Heart right ventricle (tissue), 16 donors: ENCODE measurements at regions not wholly inside any gene's neighbourhood (a gene's known extent, or its start where the extent isn't known, plus 50 kb on each side); places are given as distances from the start of the nearest gene placed in this dataset.

Experiments
- ATAC-seq, 8 donors: fragments of 200-7000 bp; cut with Tn5 transposase; one replicate each; pipeline ENCODE4 v1.9.1; 2020; ENCODE audit warnings: mild to moderate bottlenecking in 8 of 8, moderate library complexity in 8 of 8, moderate number of reproducible peaks in 1 of 8
- DNase-seq, 2 donors: peaks; one replicate each; pipeline ENCODE4 v3.0.0-alpha.2; 2020
- H3K27ac ChIP-seq, 10 donors: fragments of 200-600 bp; sonication (generic) in 2 of 10; one replicate each; pipeline versions ENCODE4 v1.5.0 to v1.8.0; 2020 to 2022; ENCODE audit warnings: mild to moderate bottlenecking in 3 of 10
- H3K27me3 ChIP-seq, 7 donors: fragments of 200-600 bp; one replicate each; pipeline ENCODE4 v1.8.0; 2021 to 2022; ENCODE audit warnings: mild to moderate bottlenecking in 2 of 7
- H3K36me3 ChIP-seq, 9 donors: fragments of 200-600 bp; sonication (generic) in 1 of 9; one replicate each; pipeline versions ENCODE4 v1.5.0 to v1.8.0; 2020 to 2022; ENCODE audit warnings: mild to moderate bottlenecking in 2 of 9
- H3K4me1 ChIP-seq, 9 donors: fragments of 200-600 bp; sonication (generic) in 1 of 9; one replicate each; pipeline versions ENCODE4 v1.5.0 to v1.8.0; 2020 to 2022; ENCODE audit warnings: mild to moderate bottlenecking in 4 of 9
- H3K4me3 ChIP-seq, 10 donors: fragments of 200-600 bp; sonication (generic) in 2 of 10; one replicate each; pipeline versions ENCODE4 v1.5.0 to v1.8.0; 2020 to 2022; ENCODE audit warnings: mild to moderate bottlenecking in 7 of 10, moderate library complexity in 2 of 10
- H3K9me3 ChIP-seq, 11 donors: fragments of 200-600 bp in 10 of 11; sonication (generic) in 2 of 11; one replicate each; pipeline versions ENCODE4 v1.5.0 to v1.8.0; 2013 to 2022; ENCODE audit warnings: mild to moderate bottlenecking in 2 of 11, control low read depth in 1 of 11, moderate library complexity in 1 of 11
- CTCF ChIP-seq, 9 donors: fragments of 200-600 bp; sonication (generic) in 2 of 9; IDR thresholded peaks; one replicate each; pipeline versions ENCODE4 v1.5.0 to v1.8.0; 2021 to 2022; ENCODE audit warnings: antibody characterized with exemption in 9 of 9, mild to moderate bottlenecking in 5 of 9, moderate library complexity in 1 of 9
- WGBS, 2 donors: extraction: QIAGEN DNeasy Blood & Tissue Kit; methylation state at CpG; one replicate each; pipeline ENCODE4 v1.1.7; 2013; ENCODE audit warnings: inconsistent platforms in 1 of 2; 5-methylcytosine and 5-hydroxymethylcytosine counted together
- intact Hi-C, 10 donors: fragments of 100-400 bp; cut with DNase I; formaldehyde crosslinking; loops; one replicate each; pipeline versions ENCODE4 v1.11.1 to v1.14.2; 2022
- donor health status: Arrhythmogenic right ventricular cardiomyopathy.
- donor health status: ischemic (EF 13 %, LVEDD 7.1; RV severe dilation, severe dysfunction).
- donor health status: healthy with polysubstance abuse.
- donor health status: DM: no; HTN: yes; CAD: no.
- donor health status: DM: no; HTN: no; CAD: no.
- donor health status: ischemic (EF 25% LVEDD 6.9; RV normal size, moderate dysfunction).
- donor health status: ischemic (EF 25% LVEDD 5.7; RV mildly dilated, moderate dysfunction).
- donor health status: healthy.
- donor health status: DM: yes; HTN: yes; CAD: no.
- donor health status: Ischemic cardiomyopathy.
- donor health status: ischemic (EF 35%, LVEDD 5.7; RV mildly dilated, moderate dysfunction).
- donor health status: nonischemic (EF 11% LVEDD 7.7; RV severe dilation, severe dysfunction).
- donor health status: DM: yes; HTN: yes; CAD: no.
- donor health status: PGD.
- donor health status: ischemic (EF 29% LVEDD 5.4; RV normal size, mild dysfunction).
- donor health status: nonischemic (EF 23%, LVEDD 6.1; RV moderate dilation, normal function).

GRCh38 chr19:32266460-32266859 lies 79.0 kb upstream of the ZNF507 start:
- Histone ChIP-seq H3K27me3 (peaks cover 0 to 27% (median 5%) of the 10 kb centered on the region in 7 donors), H3K4me3 (no peak overlapping the region), H3K9me3 (no peaks in the 10 kb centered on the region), H3K4me1 (no peaks in the 10 kb centered on the region), H3K36me3 (no peaks in the 10 kb centered on the region), H3K27ac (no peak overlapping the region)
- TF ChIP-seq CTCF (IDR thresholded peaks at IDR 0.05), result no peak
- intact Hi-C loops, result no loop called here
- WGBS, 2 donors, result 34 to 44% methylated on average over 5 of the region's 5 CpGs
- no peak for ATAC-seq
- no peak for DNase-seq

GRCh38 chr19:32268381-32268780 lies 77.0 kb upstream of the ZNF507 start:
- H3K27me3 ChIP-seq, result peaks cover 0 to 27% (median 5%) of the 10 kb centered on the region in 7 donors
- TF ChIP-seq CTCF (IDR thresholded peaks at IDR 0.05), result no peak
- H3K4me3 ChIP-seq, result no peak overlapping the region
- WGBS, 2 donors, result 73 to 84% methylated on average over 3 of the region's 3 CpGs
- DNase-seq (no peak), ATAC-seq (no peak)
- H3K9me3 ChIP-seq, result peaks cover 0 to 4% (median 0%) of the 10 kb centered on the region in 11 donors
- no peak overlapping the region for H3K27ac ChIP-seq
- H3K4me1 ChIP-seq, result no peaks in the 10 kb centered on the region
- intact Hi-C loops, result no loop called here
- H3K36me3 ChIP-seq, result no peaks in the 10 kb centered on the region

- WGBS, 2 donors, result 76 to 78% methylated on average over 5 of the region's 5 CpGs
- DNase-seq (no peak), ATAC-seq (no peak)
- no peak overlapping the region for H3K4me3 ChIP-seq
- no peak for TF ChIP-seq CTCF (IDR thresholded peaks at IDR 0.05)
- H3K9me3 ChIP-seq, result peaks cover 0 to 17% (median 0%) of the 10 kb centered on the region in 11 donors
- no peak overlapping the region for H3K27ac ChIP-seq
- H3K36me3 ChIP-seq, result no peaks in the 10 kb centered on the region
- H3K4me1 ChIP-seq, result no peaks in the 10 kb centered on the region
- H3K27me3 ChIP-seq, result peaks cover 0 to 20% (median 5%) of the 10 kb centered on the region in 7 donors
- intact Hi-C loops, result no loop called here
These were observed 75.6 kb upstream of the ZNF507 start for GRCh38 chr19:32269831-32270230.

- Histone ChIP-seq H3K36me3 (no peaks in the 10 kb centered on the region), H3K4me1 (no peaks in the 10 kb centered on the region), H3K27ac (no peak overlapping the region), H3K9me3 (peaks cover 0 to 19% (median 0%) of the 10 kb centered on the region in 11 donors), H3K4me3 (no peak overlapping the region), H3K27me3 (peaks cover 0 to 11% (median 0%) of the 10 kb centered on the region in 7 donors)
- no peak for DNase-seq
- ATAC-seq, result no peak
- no peak for TF ChIP-seq CTCF (IDR thresholded peaks at IDR 0.05)
- intact Hi-C loops, result no loop called here
These were observed 71.9 kb upstream of the ZNF507 start for GRCh38 chr19:32273483-32273882.
